Erythroblast (primary cell): ENCODE measurements at regions not wholly inside any gene's neighbourhood (a gene's known extent, or its start where the extent isn't known, plus 50 kb on each side); places are given as distances from the start of the nearest gene placed in this dataset.

Source experiments
- GATA1 ChIP-seq: IDR thresholded peaks from 2 replicates; pipeline ENCODE4 v1.6.1; 2011; ENCODE audit warnings: low read depth, mild to moderate bottlenecking, control low read depth, low read length, moderate library complexity
- POLR2A ChIP-seq: IDR thresholded peaks from 2 replicates; pipeline ENCODE4 v1.6.1; 2011; ENCODE audit warnings: mild to moderate bottlenecking, low read length

GRCh38 chr16:80198311-80199299 lies 342.2 kb upstream of the DYNLRB2 start:
- TF ChIP-seq POLR2A, result no peak
- no peak for TF ChIP-seq GATA1
